Tibial artery (tissue), 4 donors: ENCODE measurements at regions not wholly inside any gene's neighbourhood (a gene's known extent, or its start where the extent isn't known, plus 50 kb on each side); places are given as distances from the start of the nearest gene placed in this dataset.

Experiments
- DNase-seq, 2 donors: peaks; one replicate each; pipeline ENCODE4 v3.0.0-alpha.2; 2019
- H3K27ac ChIP-seq, 2 donors: fragments of 200-600 bp; sonication (generic) in 1 of 2; 1 replicate in 1 of 2; 2 replicates in 1 of 2; pipeline ENCODE4 v1.5.1; 2018 to 2019; ENCODE audit warnings: mild to moderate bottlenecking in 1 of 2
- H3K27me3 ChIP-seq, 2 donors: fragments of 200-600 bp; sonication (generic) in 1 of 2; one replicate each; pipeline versions ENCODE4 v1.5.1 to v1.6.0; 2016 to 2019
- H3K36me3 ChIP-seq, 3 donors: fragments of 200-600 bp; sonication (generic) in 2 of 3; one replicate each; pipeline ENCODE4 v1.5.1; 2016 to 2019; ENCODE audit warnings: mild to moderate bottlenecking in 2 of 3
- H3K4me1 ChIP-seq, 4 donors: fragments of 200-600 bp; sonication (generic) in 2 of 4; 1 replicate in 3 of 4; 2 replicates in 1 of 4; pipeline ENCODE4 v1.5.1; 2016 to 2019
- H3K4me3 ChIP-seq, 2 donors: fragments of 200-600 bp; sonication (generic) in 1 of 2; 1 replicate in 1 of 2; 2 replicates in 1 of 2; pipeline ENCODE4 v1.5.1; 2018 to 2019; ENCODE audit warnings: mild to moderate bottlenecking in 2 of 2
- H3K9me3 ChIP-seq, 3 donors: fragments of 200-600 bp; sonication (generic) in 1 of 3; one replicate each; pipeline ENCODE4 v1.5.1; 2016 to 2019
- intact Hi-C: fragments of 100-400 bp; cut with DNase I; formaldehyde crosslinking; loops from one replicate; pipeline ENCODE4 v1.15.0; 2023; ENCODE audit warnings: low total_unique reads
- TF ChIP-seq, protein P1 (sequence below), 2 experiments: fragments of 200-600 bp in 1 of 2; fragments of 450-650 bp in 1 of 2; IDR thresholded peaks; one replicate each; pipeline ENCODE4 v1.5.1; 2017 to 2019; ENCODE audit warnings: antibody characterized with exemption in 2 of 2, mild to moderate bottlenecking in 1 of 2, moderate library complexity in 1 of 2

DNA sequence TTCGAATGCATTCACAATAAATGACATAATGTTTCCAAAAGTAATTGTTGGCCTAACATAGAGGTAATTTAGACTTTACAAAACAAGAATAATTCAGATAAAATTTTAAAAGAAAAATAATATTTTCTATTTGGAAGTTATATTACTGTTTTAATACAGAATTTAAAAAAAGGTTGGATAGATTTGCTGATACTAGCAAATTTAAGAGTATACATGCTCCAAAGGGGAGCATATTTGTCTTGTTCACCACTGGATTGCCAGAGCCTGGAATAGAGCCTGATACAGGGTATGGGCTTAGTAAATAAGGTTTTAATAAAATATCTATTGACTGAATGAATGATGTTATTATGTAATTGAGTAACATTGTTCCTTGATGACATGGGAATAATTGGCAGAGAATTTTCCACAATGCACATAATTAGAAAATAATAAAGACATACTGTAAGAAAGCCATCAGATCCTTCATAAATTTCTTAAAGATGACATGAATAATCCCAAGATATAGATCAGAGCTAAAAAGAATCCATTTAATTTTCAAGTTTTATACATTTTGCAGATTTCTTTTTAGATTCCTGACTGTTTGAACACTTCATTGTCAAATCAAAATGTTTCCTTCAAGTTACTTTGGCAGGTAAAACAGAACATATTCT is 305.3 kb downstream of the SLC6A15 start:
- H3K27me3 ChIP-seq: no peaks in the 10 kb centered on the region
- no peaks in the 10 kb centered on the region for H3K9me3 ChIP-seq
- TF ChIP-seq, protein P1, sequence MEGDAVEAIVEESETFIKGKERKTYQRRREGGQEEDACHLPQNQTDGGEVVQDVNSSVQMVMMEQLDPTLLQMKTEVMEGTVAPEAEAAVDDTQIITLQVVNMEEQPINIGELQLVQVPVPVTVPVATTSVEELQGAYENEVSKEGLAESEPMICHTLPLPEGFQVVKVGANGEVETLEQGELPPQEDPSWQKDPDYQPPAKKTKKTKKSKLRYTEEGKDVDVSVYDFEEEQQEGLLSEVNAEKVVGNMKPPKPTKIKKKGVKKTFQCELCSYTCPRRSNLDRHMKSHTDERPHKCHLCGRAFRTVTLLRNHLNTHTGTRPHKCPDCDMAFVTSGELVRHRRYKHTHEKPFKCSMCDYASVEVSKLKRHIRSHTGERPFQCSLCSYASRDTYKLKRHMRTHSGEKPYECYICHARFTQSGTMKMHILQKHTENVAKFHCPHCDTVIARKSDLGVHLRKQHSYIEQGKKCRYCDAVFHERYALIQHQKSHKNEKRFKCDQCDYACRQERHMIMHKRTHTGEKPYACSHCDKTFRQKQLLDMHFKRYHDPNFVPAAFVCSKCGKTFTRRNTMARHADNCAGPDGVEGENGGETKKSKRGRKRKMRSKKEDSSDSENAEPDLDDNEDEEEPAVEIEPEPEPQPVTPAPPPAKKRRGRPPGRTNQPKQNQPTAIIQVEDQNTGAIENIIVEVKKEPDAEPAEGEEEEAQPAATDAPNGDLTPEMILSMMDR (IDR thresholded peaks at IDR 0.05): no peak
- no peak overlapping the region for H3K27ac ChIP-seq
- no peak for DNase-seq
- intact Hi-C loops: no loop called here
- H3K4me1 ChIP-seq: no peaks in the 10 kb centered on the region
- no peak overlapping the region for H3K4me3 ChIP-seq
- H3K36me3 ChIP-seq: no peaks in the 10 kb centered on the region

GRCh38 chr12:84605983-84606382 is 306.6 kb downstream of the SLC6A15 start:
- intact Hi-C loops: no loop called here
- no peaks in the 10 kb centered on the region for H3K4me1 ChIP-seq
- H3K36me3 ChIP-seq: no peaks in the 10 kb centered on the region
- DNase-seq: no peak
- no peaks in the 10 kb centered on the region for H3K27me3 ChIP-seq
- H3K9me3 ChIP-seq: no peaks in the 10 kb centered on the region
- TF ChIP-seq, protein P1 (IDR thresholded peaks at IDR 0.05): no peak
- no peak overlapping the region for H3K27ac ChIP-seq
- H3K4me3 ChIP-seq: no peak overlapping the region

DNA sequence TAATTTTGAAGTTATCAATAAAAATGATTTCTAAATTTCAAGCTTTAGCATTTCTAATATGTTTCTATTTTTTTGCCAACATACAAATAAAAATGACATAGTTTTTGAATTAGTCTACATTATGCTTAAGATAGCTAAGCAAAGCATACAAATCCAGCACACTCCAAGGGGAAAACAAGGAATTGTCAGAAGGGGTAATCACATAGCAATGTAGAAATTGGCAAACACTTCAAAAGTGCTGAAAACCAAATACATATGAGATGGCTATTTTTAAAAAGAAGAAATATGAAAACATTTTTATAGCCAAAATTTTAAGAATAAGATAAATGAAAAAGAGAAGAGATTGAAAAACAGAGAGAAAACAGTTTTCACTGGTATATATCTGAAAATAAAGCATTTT is 308.0 kb downstream of the SLC6A15 start:
- TF ChIP-seq, protein P1 (IDR thresholded peaks at IDR 0.05): no peak
- Histone ChIP-seq H3K4me3 (no peak overlapping the region), H3K9me3 (no peaks in the 10 kb centered on the region), H3K4me1 (no peaks in the 10 kb centered on the region), H3K27ac (no peak overlapping the region), H3K36me3 (no peaks in the 10 kb centered on the region), H3K27me3 (no peaks in the 10 kb centered on the region)
- DNase-seq: no peak
- intact Hi-C loops: no loop called here

GRCh38 chr12:84603484-84604248 is 308.9 kb downstream of the SLC6A15 start:
- H3K36me3 ChIP-seq: no peaks in the 10 kb centered on the region
- DNase-seq: no peak
- TF ChIP-seq, protein P1 (IDR thresholded peaks at IDR 0.05): no peak
- no peaks in the 10 kb centered on the region for H3K4me1 ChIP-seq
- no peak overlapping the region for H3K27ac ChIP-seq
- H3K27me3 ChIP-seq: no peaks in the 10 kb centered on the region
- H3K4me3 ChIP-seq: no peak overlapping the region
- intact Hi-C loops: no loop called here
- H3K9me3 ChIP-seq: no peaks in the 10 kb centered on the region

- no peak for DNase-seq
Measured at GRCh38 chr12:84601483-84601882, 311.1 kb downstream of the SLC6A15 start.

More at GRCh38 chr12:84601483-84601882, 311.1 kb downstream of the SLC6A15 start:
- TF ChIP-seq, protein P1 (IDR thresholded peaks at IDR 0.05): no peak
- no peaks in the 10 kb centered on the region for H3K4me1 ChIP-seq
- H3K27me3 ChIP-seq: no peaks in the 10 kb centered on the region
- no peak overlapping the region for H3K4me3 ChIP-seq
- H3K36me3 ChIP-seq: no peaks in the 10 kb centered on the region
- intact Hi-C loops: no loop called here
- no peak overlapping the region for H3K27ac ChIP-seq
- no peaks in the 10 kb centered on the region for H3K9me3 ChIP-seq
